ENCODE measurements at regions not wholly inside any gene's neighbourhood (a gene's known extent, or its start where the extent isn't known, plus 50 kb on each side); places are given as distances from the start of the nearest gene placed in this dataset.

GRCh38 chr18:55858661-55859515, 270.9 kb upstream of the TCF4 start:
- no peak overlapping the region for H3K4me3 Mint-ChIP-seq
- H3K27me3 Mint-ChIP-seq (ENCODE audit: low read depth) = no peaks in the 10 kb centered on the region
- peaks cover 4% of the 10 kb centered on the region for H3K9me3 Mint-ChIP-seq
- H3K36me3 Mint-ChIP-seq (ENCODE audit: insufficient read depth) = no peaks in the 10 kb centered on the region
- H3K4me1 Mint-ChIP-seq (ENCODE audit: low read depth) = no peaks in the 10 kb centered on the region
- ATAC-seq (no peak), DNase-seq (no peak)

- Mint-ChIP-seq H3K27me3 (ENCODE audit: low read depth) (no peaks in the 10 kb centered on the region), H3K4me3 (no peak overlapping the region), H3K9me3 (peaks cover 4% of the 10 kb centered on the region), H3K4me1 (ENCODE audit: low read depth) (no peaks in the 10 kb centered on the region), H3K36me3 (ENCODE audit: insufficient read depth) (no peaks in the 10 kb centered on the region)
- ATAC-seq = no peak
- no peak for DNase-seq
Measured at GRCh38 chr18:55857956-55858355, 270.0 kb upstream of the TCF4 start.

DNA sequence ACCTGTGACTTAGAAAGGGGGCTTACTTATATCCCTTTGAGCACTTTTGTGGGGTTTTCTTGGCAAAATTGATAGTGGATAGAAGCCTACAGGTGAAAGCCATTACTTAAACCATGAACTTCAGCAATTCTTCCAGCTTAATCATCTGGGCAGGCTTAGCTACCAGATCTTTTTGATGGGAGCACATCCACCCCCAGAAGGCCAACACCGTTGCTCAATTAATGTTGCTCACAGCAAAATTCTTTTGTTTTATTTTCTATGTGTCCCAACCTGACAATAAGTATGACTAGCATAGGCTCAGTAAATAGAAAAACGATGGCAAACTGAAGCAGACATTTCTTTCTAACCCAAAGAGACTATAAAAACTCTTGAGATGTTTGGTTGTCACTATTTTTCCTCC, 269.4 kb upstream of the TCF4 start:
- DNase-seq (no peak), ATAC-seq (no peak)
- peaks cover 4% of the 10 kb centered on the region for H3K9me3 Mint-ChIP-seq
- H3K27me3 Mint-ChIP-seq (ENCODE audit: low read depth) = no peaks in the 10 kb centered on the region
- H3K36me3 Mint-ChIP-seq (ENCODE audit: insufficient read depth) = no peaks in the 10 kb centered on the region
- no peak overlapping the region for H3K4me3 Mint-ChIP-seq
- H3K4me1 Mint-ChIP-seq (ENCODE audit: low read depth) = no peaks in the 10 kb centered on the region

GRCh38 chr18:55856679-55857078, 268.7 kb upstream of the TCF4 start:
- H3K36me3 Mint-ChIP-seq (ENCODE audit: insufficient read depth) = no peaks in the 10 kb centered on the region
- DNase-seq = no peak
- peaks cover 4% of the 10 kb centered on the region for H3K9me3 Mint-ChIP-seq
- no peaks in the 10 kb centered on the region for H3K4me1 Mint-ChIP-seq (ENCODE audit: low read depth)
- no peak overlapping the region for H3K4me3 Mint-ChIP-seq
- H3K27me3 Mint-ChIP-seq (ENCODE audit: low read depth) = no peaks in the 10 kb centered on the region
- no peak for ATAC-seq

GRCh38 chr18:55856229-55856628, 268.2 kb upstream of the TCF4 start:
- H3K4me3 Mint-ChIP-seq = no peak overlapping the region
- no peaks in the 10 kb centered on the region for H3K4me1 Mint-ChIP-seq (ENCODE audit: low read depth)
- H3K36me3 Mint-ChIP-seq (ENCODE audit: insufficient read depth) = no peaks in the 10 kb centered on the region
- H3K9me3 Mint-ChIP-seq = peaks cover 4% of the 10 kb centered on the region
- no peak for ATAC-seq
- DNase-seq = no peak
- H3K27me3 Mint-ChIP-seq (ENCODE audit: low read depth) = no peaks in the 10 kb centered on the region

DNA sequence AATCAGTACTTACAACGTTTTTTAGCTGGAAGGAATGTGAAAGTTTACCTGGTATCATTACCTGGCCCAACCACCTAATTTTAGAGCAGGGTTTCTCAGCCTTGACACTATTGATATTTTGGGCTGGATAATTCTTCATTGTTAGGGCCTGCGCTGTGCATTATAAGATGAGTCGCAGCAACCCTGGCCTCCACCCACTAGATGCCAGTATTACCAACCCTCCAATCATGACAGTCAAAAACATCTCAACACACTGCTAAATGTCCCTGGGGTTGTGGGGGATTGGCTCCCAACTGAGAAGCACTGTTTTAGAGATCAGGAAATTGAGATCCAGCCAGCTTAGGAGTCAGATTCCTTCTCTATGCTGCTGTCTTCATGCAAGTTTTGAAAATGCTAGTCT, 265.3 kb upstream of the TCF4 start:
- Mint-ChIP-seq H3K36me3 (ENCODE audit: insufficient read depth) (no peaks in the 10 kb centered on the region), H3K27me3 (ENCODE audit: low read depth) (no peaks in the 10 kb centered on the region), H3K9me3 (peaks cover 4% of the 10 kb centered on the region), H3K4me3 (no peak overlapping the region), H3K4me1 (ENCODE audit: low read depth) (no peaks in the 10 kb centered on the region)
- DNase-seq (no peak), ATAC-seq (no peak)

GRCh38 chr18:55850904-55851303, 262.9 kb upstream of the TCF4 start:
- ATAC-seq (no peak), DNase-seq (no peak)
- H3K4me1 Mint-ChIP-seq (ENCODE audit: low read depth) = no peaks in the 10 kb centered on the region
- H3K4me3 Mint-ChIP-seq = no peak overlapping the region
- H3K27me3 Mint-ChIP-seq (ENCODE audit: low read depth) = no peaks in the 10 kb centered on the region
- H3K9me3 Mint-ChIP-seq = peaks cover 4% of the 10 kb centered on the region
- no peaks in the 10 kb centered on the region for H3K36me3 Mint-ChIP-seq (ENCODE audit: insufficient read depth)

DNA sequence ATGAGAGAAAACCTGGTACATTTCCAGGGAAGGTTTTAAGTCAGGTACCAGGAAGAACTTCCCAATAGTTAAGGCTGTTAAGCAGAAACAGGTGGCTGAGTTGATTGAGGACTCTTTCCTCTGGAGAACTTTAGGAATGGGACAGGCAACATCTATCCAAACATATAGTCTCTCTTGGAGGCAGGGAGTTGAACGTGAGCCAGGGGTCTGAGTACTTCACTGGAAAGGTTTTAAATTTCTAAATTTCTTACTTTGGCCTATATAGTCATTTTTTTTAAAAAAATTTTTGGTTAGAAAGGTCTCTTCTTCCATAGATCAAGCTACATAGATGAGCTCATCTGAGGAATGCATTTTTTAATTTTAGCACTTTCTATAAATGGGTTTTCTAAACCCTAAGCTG, 261.4 kb upstream of the TCF4 start:
- Mint-ChIP-seq H3K9me3 (no peaks in the 10 kb centered on the region), H3K36me3 (ENCODE audit: insufficient read depth) (no peaks in the 10 kb centered on the region), H3K4me1 (ENCODE audit: low read depth) (no peaks in the 10 kb centered on the region), H3K27me3 (ENCODE audit: low read depth) (no peaks in the 10 kb centered on the region), H3K4me3 (no peak overlapping the region)
- ATAC-seq = no peak
- no peak for DNase-seq

DNA sequence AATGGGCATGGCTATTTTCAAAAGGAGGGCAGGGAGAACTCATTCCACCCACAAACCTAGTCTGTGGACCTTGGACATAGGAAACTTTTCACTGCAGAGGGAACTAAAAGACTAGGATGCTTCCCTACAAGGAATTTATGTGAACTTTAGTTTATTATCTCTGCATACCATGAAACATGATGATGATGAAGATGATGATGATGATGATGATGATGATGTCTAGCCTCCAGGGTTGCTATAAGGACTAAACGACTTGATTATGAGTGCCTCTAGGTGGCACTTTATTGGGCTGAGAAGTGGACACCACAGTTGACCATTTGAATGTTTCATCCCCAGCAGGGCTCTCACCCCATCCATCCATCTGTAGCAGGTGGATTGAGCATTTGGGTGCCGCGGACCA, 260.0 kb upstream of the TCF4 start:
- no peaks in the 10 kb centered on the region for H3K36me3 Mint-ChIP-seq (ENCODE audit: insufficient read depth)
- H3K4me3 Mint-ChIP-seq = no peak overlapping the region
- ATAC-seq (no peak), DNase-seq (no peak)
- no peaks in the 10 kb centered on the region for H3K9me3 Mint-ChIP-seq
- no peaks in the 10 kb centered on the region for H3K4me1 Mint-ChIP-seq (ENCODE audit: low read depth)
- no peaks in the 10 kb centered on the region for H3K27me3 Mint-ChIP-seq (ENCODE audit: low read depth)

GRCh38 chr18:55845221-55845620, 257.2 kb upstream of the TCF4 start:
- Mint-ChIP-seq H3K36me3 (ENCODE audit: insufficient read depth) (no peaks in the 10 kb centered on the region), H3K9me3 (peaks cover 7% of the 10 kb centered on the region), H3K4me1 (ENCODE audit: low read depth) (no peaks in the 10 kb centered on the region), H3K27me3 (ENCODE audit: low read depth) (no peaks in the 10 kb centered on the region), H3K4me3 (no peak overlapping the region)
- ATAC-seq = no peak
- DNase-seq = no peak

GRCh38 chr18:55844382-55844781, 256.4 kb upstream of the TCF4 start:
- no peak for DNase-seq
- no peak for ATAC-seq
- no peaks in the 10 kb centered on the region for H3K4me1 Mint-ChIP-seq (ENCODE audit: low read depth)
- H3K27me3 Mint-ChIP-seq (ENCODE audit: low read depth) = no peaks in the 10 kb centered on the region
- H3K9me3 Mint-ChIP-seq = peaks cover 14% of the 10 kb centered on the region
- H3K4me3 Mint-ChIP-seq = no peak overlapping the region
- no peaks in the 10 kb centered on the region for H3K36me3 Mint-ChIP-seq (ENCODE audit: insufficient read depth)

- Mint-ChIP-seq H3K27me3 (ENCODE audit: low read depth) (no peaks in the 10 kb centered on the region), H3K36me3 (ENCODE audit: insufficient read depth) (no peaks in the 10 kb centered on the region), H3K4me1 (ENCODE audit: low read depth) (no peaks in the 10 kb centered on the region), H3K9me3 (peaks cover 21% of the 10 kb centered on the region), H3K4me3 (no peak overlapping the region)
- ATAC-seq (no peak), DNase-seq (no peak)
Measured at GRCh38 chr18:55841314-55841713, 253.3 kb upstream of the TCF4 start.

GRCh38 chr18:55840601-55841170, 252.7 kb upstream of the TCF4 start:
- H3K4me1 Mint-ChIP-seq (ENCODE audit: low read depth) = no peaks in the 10 kb centered on the region
- no peaks in the 10 kb centered on the region for H3K27me3 Mint-ChIP-seq (ENCODE audit: low read depth)
- DNase-seq = no peak
- ATAC-seq = no peak
- H3K36me3 Mint-ChIP-seq (ENCODE audit: insufficient read depth) = no peaks in the 10 kb centered on the region
- no peak overlapping the region for H3K4me3 Mint-ChIP-seq
- H3K9me3 Mint-ChIP-seq = peaks cover 21% of the 10 kb centered on the region

DNA sequence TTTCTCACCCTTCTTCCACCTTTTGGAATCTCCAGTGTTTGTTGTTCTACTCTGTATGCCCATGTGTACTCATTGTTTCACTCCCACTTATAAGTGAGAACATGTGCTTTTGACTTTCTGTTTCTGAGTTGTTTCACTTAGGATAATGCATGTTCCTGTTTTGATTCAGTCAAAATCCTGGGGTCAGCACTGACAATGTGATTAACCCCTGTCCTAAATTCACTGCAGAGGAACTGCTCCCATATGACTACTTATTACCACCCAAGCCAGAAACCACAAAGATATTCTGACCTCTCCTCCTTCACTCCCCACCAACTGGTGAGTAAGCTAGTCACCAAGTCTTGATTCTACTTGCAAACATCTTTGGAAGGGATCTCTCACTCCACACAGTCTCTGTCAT, 251.4 kb upstream of the TCF4 start:
- ATAC-seq (no peak), DNase-seq (no peak)
- Mint-ChIP-seq H3K4me3 (no peak overlapping the region), H3K9me3 (peaks cover 24% of the 10 kb centered on the region), H3K27me3 (ENCODE audit: low read depth) (no peaks in the 10 kb centered on the region), H3K4me1 (ENCODE audit: low read depth) (no peaks in the 10 kb centered on the region), H3K36me3 (ENCODE audit: insufficient read depth) (no peaks in the 10 kb centered on the region)

DNA sequence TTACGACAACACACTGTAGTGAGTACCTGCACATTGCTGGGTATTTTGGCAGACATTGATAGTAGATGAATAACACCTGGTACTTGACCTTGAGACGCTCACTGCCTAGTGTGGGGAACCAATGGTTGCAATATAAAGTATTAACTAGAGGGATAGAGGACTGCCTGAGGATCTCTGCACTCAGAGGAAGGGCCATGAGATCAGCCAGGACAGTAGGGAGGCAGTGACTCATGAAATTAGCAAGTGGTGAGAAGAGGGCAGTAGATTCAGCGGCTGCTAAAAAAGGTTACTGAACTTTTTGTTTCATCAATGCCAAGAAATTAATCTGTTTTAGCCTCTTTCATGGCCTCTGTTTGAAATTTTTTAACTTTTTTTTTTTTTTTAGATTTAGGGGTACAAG, 250.8 kb upstream of the TCF4 start:
- Mint-ChIP-seq H3K36me3 (ENCODE audit: insufficient read depth) (no peaks in the 10 kb centered on the region), H3K4me1 (ENCODE audit: low read depth) (no peaks in the 10 kb centered on the region), H3K4me3 (no peak overlapping the region), H3K27me3 (ENCODE audit: low read depth) (no peaks in the 10 kb centered on the region), H3K9me3 (peaks cover 25% of the 10 kb centered on the region)
- DNase-seq (no peak), ATAC-seq (no peak)
